GM21526 (cell line): ENCODE measurements at regions not wholly inside any gene's neighbourhood (a gene's known extent, or its start where the extent isn't known, plus 50 kb on each side); places are given as distances from the start of the nearest gene placed in this dataset.

Experiments used
- ATAC-seq: cut with Tn5 transposase; IDR thresholded peaks from one replicate; pipeline ENCODE4 v1.9.1; 2021; ENCODE audit warnings: moderate library complexity; ENCODE audit not compliant: unreplicated experiment, low FRiP score

DNA sequence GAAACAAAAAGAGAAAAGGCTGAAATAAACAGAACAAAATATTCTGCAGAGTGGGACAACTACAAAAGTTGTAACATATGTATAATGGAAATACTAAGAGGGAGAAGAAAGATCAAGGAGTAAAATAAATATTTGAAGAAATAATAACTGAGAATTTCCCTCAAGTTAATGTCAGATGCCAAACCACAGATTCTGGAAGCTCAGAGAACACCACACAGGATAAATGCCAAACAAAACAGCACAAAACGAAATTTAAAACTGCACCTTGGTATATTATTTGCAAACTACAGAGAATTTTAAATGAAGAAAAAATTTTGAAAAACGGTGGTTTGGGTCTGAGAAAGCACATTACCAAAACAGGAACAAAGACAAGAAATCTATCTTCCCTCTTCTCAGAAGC, 1588.9 kb upstream of the TMEFF2 start:
- ATAC-seq = no peak

DNA sequence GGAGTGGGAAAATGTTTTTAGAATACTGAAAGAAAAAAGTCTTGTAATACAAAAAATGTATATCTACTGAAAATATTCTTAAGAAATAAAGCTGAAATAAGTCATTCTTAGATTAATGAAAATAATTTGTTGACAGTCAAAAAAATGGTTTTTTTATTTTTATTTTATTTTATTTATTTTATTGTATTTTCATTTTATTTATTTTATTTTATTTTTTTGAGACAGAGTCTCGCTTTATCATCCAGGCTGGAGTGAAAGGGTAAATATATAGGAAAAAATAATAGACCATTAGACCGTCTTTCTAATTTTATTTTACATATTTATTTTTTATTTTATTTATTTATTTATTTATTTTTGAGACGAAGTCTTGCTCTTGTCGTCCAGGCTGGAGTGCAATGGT, 1583.6 kb upstream of the TMEFF2 start:
- ATAC-seq = no peak

DNA sequence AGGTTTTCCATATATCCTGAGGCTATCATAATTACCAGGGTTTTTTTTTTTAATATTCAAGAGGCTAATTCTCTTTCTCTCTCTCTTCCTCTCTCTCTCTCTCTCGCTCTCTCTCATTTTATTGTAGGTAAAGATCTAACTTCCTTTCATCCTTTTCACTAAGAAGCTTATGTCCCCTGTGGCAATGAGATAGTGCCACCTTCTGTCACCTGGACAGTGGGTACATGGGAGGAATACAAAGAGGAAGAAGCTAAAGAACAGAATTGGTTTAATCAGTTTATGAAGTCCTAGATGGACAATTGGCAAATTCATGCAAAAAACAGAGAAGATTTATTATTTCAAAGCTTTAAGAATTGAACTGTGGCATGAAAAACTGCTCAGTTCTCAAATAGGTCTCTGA, 1582.3 kb upstream of the TMEFF2 start:
- no peak for ATAC-seq

DNA sequence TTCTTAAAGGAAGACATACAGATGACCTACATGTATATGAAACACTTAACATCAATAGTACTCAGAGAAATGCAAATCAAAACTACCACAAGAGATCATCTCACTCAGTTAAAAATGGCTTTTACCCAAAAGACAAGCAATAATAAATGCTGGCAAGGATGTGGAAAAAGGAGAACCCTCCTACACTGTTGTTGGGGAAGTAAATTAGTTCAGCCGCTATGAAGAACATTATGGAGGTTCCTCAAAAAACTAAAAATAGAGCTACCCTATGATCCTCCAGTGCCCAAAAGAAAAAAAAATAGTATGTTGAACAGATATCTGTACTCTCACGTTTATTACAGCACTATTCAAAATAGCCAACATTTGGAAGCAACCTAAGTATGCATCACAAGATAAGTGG, 1579.4 kb upstream of the TMEFF2 start:
- ATAC-seq = no peak

DNA sequence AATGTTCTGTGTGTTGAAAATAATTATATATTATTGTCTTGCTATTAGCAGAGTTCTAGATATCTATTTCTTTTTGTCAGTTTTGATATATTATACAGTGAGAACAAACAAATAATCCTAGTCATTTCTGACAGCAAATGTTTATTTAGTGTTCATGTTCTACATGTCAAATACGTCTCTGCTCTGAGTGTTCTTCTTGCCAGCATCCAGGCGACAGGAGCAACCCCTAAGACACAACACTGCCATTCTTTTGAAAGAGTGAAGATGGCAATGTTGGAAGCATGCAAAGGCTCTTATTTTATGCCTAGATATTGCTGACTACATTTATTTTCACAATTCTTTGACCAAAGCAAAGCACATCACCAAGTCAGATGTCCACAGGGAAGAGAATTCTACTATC, 1556.6 kb upstream of the TMEFF2 start:
- no peak for ATAC-seq

DNA sequence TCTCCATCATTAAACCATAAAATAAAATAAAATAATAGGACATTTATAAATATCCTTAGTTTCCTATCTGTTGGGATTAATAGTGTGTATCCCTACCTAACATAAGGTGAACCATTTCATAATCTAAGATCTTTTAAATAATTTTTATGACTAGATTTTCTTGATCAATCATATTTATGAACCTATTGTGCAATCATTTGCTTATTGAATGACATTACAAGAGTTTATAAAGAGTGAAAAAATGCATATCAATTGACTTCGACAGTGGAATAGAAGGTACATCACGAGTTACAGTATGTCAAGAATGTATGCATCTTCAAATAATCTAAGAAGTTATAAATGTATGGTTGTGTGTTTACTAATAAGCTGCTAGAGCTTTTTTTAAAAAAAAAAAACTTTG, 1554.8 kb upstream of the TMEFF2 start:
- no peak for ATAC-seq

DNA sequence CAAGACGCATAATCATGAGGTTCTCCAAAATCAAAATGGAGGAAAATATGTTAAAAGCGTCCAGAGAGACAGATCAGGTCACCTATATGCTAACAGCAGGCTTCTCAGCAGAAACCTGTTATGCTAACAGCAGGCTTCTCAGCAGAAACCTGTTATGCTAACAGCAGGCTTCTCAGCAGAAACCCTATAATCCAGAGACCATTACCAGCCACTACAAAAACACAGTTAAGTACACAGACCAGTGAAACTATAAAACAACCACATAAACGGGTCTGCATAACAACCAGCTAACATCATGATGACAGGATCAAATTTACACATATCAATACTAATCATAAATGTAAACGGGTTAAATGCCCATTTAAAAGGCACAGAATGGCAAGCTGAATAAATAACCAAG, 1548.4 kb upstream of the TMEFF2 start:
- no peak for ATAC-seq

DNA sequence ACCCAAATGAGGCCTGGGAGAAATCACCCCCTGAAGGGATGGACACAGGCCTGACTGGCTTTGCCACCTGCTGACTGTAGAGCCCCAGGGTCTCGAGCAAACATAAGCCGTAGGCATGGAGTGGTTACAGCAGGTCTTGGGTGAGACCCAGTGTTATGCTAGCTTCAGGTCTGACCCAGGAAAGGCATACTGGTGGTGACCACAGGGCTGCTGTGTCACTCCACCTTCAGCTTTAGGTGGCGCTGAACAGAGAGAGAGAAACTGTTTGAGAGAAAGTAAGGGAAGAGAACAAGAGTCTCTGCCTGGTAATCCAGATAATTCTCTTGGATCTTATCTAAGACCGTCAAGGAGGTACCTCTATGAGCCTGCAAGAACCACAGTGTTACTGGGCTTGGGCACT, 1544.2 kb upstream of the TMEFF2 start:
- ATAC-seq = no peak

DNA sequence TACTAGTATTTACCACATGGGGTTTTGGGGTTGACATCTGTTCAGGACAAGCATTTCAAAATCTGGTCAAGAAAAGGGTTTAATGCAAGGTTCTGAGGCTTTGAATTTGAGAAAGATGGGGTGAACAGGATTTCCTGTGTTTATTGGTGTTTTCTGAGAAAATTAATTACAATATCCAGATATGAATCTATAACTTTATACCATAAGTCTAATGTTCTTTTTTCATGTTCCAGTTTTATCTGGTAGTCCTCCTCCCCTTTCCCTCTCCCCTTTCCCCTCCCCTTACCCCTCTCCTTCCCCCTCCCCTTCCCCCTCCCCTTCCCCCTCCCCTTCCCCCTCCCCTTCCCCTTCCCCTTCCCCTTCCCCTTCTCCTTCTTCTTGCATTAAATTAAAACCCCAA, 1518.2 kb upstream of the TMEFF2 start:
- ATAC-seq = no peak

DNA sequence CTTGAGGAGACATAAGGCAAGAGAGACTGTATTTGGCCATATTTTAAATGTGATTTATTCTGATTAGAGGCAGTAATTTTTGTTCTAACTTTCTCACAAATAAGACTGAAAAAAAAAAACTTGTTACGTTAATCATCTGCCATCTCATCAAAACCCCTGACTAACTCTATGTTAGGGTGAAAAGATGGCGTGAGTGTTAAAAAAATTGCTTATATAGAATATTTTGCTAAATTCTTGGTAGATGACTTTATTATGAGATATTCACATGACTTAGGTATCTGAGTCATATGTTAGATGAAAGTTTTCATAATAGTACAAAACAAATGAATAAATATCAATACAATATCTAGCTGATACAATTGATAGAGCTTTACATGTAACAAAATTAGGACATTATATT, 1508.7 kb upstream of the TMEFF2 start:
- ATAC-seq = no peak

DNA sequence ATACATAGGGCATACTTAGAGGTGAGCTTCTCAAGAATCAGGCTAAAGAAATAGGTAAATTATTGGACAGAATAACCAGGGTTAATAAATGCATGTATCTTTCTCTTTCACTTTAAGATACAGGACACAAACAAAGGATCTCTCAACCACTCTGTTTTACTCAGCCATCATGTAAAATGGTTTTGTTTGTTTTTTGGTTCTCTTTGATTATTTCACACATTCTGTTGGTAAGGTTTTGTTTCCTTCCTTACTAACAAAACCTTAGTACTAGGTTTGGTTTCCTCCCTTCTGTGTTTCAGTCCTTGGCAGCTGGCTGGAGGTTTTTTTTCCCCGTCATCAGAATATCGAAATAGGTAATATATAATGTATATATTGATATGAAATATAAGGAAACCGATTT, 1506.8 kb upstream of the TMEFF2 start:
- ATAC-seq = no peak

DNA sequence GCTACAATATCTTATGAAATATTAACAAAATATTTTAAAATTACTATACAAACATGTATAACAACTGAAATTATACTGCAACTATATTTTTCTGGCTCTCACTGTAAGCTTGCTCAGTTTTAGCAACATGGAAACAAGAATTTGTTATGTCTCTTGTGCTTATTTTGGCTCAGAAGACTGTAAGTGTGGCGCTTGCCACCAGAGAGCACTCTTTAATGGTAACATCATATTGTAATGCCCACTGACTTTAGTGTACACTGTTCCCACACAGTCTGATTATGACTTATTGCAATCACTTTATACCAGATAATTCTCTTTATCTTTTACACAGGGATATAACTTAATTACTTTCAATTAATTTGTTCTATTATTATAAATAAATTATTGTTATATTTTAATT, 1500.6 kb upstream of the TMEFF2 start:
- ATAC-seq = peak; percentile 71

DNA sequence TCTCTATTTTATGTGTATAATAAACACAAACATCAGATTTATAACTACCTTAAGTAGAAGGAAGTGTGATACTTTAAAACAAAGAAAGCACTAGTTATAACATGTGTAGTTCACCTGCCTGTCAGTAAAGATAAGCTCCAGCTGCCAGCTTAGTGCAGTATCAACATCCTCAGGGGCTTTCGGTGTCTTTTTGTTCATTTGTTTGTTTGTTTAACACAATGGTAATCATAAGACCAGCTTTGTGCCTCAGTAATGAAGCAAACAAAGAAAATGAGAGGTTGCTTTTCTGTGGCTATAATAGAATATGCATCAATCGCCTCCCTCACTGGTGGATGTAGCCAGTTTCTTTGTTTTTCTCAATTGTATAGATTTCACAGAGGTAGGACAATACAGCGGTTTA, 1499.0 kb upstream of the TMEFF2 start:
- no peak for ATAC-seq

DNA sequence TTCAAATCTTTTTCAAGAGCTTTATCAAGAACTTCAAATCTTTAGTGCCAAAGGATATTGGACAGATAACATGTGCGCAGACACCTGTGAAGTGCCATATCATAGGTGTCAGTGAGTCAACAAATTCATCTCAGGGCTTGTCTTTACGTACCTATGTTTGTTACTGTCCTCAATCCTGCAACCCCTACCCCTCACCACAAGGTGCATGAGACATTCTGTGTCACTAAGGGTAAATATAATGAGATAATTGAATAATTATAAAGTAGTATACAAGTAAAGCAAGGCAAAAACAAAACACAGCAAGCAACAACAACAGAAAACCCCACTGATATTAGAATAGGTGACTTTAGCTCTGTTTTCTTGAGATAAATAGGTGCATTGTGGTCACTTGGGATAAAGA, 1495.8 kb upstream of the TMEFF2 start:
- no peak for ATAC-seq

DNA sequence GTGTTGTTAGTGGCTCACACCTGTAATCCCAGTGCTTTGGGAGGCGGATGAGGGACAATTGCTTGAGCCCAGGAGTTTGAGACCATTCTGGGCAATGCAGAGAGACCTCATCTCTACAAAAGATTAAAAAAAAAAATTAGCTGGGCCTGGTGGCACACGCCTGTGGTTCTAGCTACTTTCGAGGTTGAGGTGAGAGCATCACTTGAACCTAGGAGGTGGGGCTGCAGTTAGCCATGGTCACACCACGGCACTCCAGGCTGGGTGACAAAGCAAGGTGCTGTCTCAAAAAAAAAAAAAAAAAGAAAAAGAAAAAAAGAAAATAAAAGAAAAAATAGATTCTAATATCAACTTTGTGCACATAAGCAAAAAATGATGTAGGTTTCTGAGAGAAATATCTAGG, 1492.5 kb upstream of the TMEFF2 start:
- no peak for ATAC-seq

DNA sequence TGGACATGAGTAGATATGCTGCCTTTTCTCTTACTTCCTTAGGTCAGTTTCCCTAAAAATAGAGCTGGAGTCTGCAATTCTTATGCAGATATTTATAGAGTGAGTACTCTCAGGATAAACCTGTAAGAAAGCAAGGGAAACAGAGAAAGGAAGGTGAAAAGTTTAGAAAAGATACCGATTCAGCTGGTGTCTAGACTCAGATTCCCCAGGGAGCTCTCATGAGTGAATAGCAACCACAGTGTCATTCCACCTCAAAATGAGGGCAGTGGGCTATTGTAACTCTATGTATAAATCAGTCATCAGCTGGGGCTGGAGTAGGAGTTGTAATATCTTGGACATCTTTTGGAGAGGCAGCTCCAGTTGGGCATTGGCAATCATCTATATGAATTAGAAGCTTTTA, 1485.1 kb upstream of the TMEFF2 start:
- ATAC-seq = no peak

DNA sequence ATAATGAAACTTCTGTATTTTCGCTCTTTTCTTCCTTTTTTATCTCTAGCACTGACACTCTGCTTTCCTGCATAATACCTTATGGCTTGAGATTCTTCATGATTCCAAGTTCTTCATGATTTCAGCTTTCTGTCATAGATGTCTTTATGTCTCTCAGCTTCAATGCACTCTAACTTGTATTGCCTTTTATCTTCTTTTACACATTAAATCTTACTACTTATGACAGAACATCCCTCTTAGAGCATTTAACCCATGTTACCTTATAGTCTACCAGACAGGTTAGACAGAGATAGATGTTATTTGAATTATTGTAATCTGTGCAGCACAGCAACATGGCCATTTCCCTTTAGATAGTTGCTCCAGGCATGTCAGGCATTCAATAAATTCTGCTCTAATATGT, 1475.7 kb upstream of the TMEFF2 start:
- ATAC-seq = no peak

DNA sequence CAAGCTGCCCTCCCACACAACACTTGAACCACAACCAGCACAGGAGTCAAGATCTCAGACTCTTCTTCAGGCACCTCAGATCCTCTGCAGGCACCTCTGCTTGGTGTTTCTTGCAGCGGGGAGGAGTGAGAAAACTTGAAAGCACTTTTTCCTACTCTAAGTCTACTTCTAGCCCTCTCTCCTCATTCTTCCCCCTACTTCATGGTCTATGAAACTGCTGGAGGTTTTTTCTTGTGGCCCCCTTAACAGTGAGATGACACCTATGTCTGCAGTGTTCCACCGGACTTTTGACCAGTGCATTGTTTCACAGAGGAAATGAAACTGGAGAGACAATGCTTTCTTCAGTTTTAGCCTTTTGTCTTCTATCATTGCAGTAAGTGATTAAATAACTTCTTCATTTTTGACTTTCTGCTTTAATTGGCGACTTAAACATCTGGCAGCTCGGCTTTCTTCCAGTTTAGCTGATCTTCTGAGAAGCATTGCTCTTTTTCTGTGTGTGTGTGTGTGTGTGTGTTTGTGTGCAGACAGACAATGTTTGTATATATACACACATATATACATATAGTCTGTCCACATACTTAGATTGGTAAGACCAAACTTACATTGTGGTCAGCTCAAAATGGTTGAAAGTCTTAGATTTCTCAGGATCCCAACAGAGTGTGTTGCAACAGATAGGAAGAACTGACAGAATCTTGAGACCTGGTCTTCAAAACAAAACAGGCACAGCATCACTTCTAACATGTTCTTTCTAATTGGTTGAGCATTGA, 1474.0 kb upstream of the TMEFF2 start:
- ATAC-seq = no peak

DNA sequence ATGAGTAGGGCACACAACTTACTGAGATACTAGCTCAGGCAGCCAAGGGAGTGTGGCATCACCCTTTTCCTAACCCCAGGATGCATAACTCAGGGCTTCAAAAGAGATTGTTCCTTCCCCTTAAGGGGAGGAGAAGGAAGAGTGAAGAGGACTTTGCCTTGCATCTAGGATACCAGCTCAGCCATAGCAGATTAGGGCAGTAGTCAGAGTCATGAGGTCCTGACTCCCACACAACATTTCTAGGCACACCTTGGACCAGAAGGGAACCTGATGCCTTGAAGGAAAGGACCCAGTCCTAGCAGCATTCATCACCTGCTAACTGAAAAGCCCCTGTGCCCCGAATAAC, 1433.2 kb upstream of the TMEFF2 start:
- ATAC-seq = no peak

DNA sequence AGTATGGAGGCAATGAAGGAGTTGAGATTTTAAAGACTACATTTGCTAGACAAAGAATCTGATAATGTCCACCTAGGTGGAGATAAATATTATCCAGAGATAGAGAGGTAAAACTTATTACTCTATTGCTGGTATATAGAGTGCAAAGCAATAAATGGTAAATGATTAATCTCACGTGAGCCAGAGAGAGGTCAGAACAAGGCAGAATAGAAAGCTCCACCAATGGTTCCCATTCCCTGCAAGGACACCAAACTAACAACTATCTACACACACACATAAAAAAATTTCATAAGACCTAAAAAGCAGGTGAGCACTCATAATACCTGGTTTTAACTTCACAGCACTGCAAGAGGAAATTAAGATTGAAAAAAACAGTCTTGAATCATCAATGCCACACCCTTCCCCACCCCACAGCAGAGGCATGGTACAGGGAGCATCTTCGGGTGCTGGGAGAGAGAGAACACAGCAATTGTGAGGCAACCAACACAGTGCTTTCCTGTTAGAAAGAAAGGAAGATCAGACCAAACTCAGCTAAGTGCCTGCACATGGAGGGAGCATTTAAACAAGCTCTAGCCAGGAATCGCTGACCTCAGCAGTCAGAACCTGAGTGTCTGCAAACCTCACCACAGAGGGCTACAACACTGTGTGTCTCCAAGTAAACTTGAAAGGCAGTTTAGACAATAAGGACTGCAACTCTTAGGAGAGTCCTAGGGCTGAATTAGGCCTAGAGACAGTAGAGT, 1432.6 kb upstream of the TMEFF2 start:
- ATAC-seq = no peak

DNA sequence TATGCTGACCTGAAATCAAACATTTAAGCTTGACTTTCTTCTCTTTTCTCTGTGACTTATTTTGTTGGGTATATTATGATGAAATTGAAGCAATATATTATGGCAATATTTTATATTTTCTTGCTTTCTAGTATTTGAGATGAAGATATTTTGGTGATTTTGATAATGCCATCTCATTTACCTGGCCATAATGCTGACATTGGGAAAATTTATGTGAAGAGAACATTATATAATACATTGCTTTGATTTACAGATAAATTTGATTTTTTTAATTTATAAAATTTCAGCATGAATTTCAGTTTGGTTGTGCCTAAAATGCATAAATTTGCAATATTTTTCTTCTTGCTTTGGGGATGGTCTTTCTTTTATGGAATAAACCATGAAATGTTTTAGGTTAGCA, 1413.7 kb upstream of the TMEFF2 start:
- no peak for ATAC-seq

DNA sequence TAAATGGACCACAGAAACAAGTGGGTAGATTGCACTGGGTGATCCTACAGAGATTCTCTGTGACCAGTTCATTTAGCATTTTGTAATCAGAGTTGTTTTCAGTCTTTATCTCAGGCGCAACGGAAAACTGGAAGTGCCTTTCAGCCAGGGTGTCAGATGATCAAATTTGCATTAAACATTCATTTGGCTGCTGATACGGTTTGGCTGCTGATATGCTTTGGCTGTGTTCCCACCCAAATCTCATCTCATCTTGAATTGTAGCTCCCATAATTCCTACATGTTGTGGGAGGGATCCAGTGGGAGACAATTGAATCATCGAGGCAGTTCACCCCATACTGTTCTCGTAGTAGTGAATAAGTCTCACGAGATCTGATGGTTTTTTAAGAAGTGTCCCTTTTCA, 1396.1 kb upstream of the TMEFF2 start:
- ATAC-seq = no peak
